Spleen (tissue), 7 donors: ENCODE measurements at regions not wholly inside any gene's neighbourhood (a gene's known extent, or its start where the extent isn't known, plus 50 kb on each side); places are given as distances from the start of the nearest gene placed in this dataset.
"Not testable (repeated sequence)": the region's sequence is repeated elsewhere in the genome, so short reads cannot be mapped to it uniquely, and the experiment has no call there.

Experiments
- CTCF ChIP-seq, 11 experiments: fragments of 200-600 bp in 7 of 11; fragments of 450-650 bp in 4 of 11; sonication (generic) in 4 of 11; IDR thresholded peaks in 8 of 11; conservative IDR thresholded peaks in 3 of 11; 1 replicate in 7 of 11; 2 replicates in 4 of 11; pipeline versions ENCODE4 v1.4.0 to v1.8.0; 2016 to 2021; ENCODE audit warnings: antibody characterized with exemption in 11 of 11, inconsistent platforms in 4 of 11, mild to moderate bottlenecking in 1 of 11
- POLR2AphosphoS5 ChIP-seq, 3 donors: sonication (generic); formaldehyde crosslinking; IDR thresholded peaks; one replicate each; pipeline ENCODE4 v1.5.1; 2017; ENCODE audit warnings: antibody characterized with exemption in 3 of 3
- donor health status: DM: no; HTN: no; CAD: no; lungs with moderate emphysema.
- donor health status: DM: no; HTN: no; CAD: no.
- donor health status: DM: no; HTN: no; CAD: no.

DNA sequence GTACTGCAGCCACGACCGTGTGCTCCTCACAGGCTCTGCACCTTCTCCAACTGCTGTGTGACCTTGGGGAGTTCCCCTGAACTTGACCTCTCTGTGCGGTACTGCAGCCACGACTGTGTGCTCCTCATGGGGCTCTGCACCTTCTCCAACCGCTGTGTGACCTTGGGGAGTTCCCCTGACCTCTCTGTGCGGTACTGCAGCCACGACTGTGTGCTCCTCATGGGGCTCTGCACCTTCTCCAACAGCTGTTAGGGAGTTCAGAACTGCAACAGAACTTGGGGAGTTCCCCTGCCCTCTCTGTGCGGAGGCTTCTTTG, 294.6 kb downstream of the NDUFA10 start:
- TF ChIP-seq CTCF (IDR thresholded peaks at IDR 0.05 in 8 of 11, conservative IDR thresholded peaks at IDR 0.05 in 3 of 11); POLR2AphosphoS5 (IDR thresholded peaks at IDR 0.05): not testable (repeated sequence)
